ENCODE measurements at regions not wholly inside any gene's neighbourhood (a gene's known extent, or its start where the extent isn't known, plus 50 kb on each side); places are given as distances from the start of the nearest gene placed in this dataset.

DNA sequence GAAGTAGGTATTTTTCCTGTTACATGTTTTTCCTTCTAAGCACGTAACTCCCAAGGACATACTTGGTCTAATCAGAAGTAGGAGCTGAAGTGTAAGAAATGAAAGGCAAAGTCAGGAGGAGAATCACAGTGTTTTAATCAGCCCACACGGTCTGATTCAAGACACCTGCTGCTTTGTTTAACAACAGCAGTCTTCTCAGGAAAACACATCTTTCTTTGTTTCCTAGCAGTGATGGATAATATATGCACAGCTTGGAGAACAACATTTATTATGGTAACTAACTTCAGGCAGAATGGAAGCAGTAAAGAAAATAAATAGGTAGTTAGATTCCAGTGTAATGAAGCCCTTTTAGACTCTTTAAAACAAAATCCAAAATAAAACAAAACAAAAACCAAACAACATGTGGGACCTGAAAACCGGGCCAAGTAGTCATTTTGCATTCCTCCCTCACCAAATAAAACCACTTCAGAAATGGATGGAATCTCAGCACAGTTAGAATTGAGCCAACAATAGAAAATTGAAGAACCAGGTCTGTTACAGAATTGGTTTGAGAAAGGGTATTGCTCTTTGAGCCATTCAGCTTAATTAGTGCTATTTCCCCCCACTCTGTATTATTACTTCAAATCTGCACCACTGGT lies 61.1 kb upstream of the UGP2 start:
- DNase-seq (ENCODE audit: low spot score): peak; percentile 18

DNA sequence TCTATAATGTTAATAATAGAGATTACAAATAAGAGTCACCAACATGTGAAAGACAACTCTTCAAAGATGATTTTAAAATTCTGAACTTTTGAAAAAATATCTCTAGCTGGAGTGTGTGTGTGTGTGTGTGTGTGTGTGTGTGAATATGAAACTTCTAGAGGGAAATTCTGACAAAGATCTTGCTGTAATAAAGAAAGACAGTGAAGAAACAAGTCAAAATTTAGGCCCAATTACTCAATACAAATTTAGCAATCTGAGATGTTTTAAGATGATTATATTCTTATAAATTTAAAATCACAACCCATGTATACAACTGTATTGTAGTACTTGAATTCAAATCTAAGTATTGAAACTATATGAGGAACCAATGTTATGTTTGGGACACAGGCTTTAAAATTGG lies 57.2 kb upstream of the UGP2 start:
- DNase-seq (ENCODE audit: low spot score): no peak

DNA sequence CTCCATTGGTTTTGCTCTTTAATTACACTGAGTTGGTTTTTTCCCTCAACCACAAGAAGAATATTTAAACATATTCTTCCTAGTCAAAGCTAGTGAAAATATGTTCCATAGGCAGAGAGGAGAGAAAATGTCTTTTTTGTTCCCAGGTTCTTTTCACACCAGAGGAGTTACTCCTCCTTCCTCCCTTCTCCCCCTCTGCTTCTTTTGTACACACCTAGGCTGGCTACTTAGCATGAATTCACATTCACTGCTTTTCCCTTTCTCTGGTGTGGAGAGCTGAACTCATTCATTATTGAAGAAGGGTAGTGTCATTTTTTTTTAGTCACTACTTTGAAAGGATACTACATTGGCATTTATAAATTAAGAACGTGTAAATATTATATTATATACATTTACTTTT lies 56.6 kb upstream of the UGP2 start:
- no peak for DNase-seq (ENCODE audit: low spot score)

DNA sequence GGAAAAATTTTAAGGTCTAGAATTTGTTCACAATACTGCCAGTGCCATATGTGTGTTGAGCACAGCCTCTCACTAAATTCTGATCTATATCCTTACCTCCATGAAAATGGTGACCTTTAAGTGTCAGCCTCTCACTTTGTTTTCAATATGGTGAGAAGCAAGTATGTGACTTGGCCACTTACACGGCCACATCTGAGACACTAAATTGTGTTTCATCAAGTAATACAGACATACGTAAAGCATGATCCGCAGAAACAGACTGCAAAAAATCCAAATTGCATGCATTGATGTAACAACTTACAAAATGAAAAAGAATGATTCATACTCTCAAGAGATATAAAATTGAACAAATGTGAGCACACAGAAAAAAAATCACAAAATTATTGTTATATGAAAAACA lies 55.2 kb upstream of the UGP2 start:
- no peak for DNase-seq (ENCODE audit: low spot score)

DNA sequence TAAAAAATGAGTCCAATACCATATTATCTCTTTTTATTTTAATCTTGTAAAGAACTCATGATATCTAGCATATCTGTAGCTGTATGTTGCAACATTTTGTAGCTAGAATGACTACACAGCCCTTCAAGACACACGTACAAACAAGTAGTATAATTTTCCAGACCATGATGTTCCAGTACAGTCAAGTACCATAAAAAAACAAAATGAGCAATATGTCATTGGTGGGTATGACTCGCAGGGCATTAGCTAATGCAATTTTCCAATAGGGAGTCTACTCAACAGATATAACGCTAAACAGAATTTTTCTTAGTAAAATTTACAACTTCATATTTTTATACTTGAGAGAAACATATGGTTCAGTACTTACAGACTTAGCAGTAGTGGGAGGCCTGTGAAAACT lies 53.6 kb upstream of the UGP2 start:
- DNase-seq (ENCODE audit: low spot score): no peak

DNA sequence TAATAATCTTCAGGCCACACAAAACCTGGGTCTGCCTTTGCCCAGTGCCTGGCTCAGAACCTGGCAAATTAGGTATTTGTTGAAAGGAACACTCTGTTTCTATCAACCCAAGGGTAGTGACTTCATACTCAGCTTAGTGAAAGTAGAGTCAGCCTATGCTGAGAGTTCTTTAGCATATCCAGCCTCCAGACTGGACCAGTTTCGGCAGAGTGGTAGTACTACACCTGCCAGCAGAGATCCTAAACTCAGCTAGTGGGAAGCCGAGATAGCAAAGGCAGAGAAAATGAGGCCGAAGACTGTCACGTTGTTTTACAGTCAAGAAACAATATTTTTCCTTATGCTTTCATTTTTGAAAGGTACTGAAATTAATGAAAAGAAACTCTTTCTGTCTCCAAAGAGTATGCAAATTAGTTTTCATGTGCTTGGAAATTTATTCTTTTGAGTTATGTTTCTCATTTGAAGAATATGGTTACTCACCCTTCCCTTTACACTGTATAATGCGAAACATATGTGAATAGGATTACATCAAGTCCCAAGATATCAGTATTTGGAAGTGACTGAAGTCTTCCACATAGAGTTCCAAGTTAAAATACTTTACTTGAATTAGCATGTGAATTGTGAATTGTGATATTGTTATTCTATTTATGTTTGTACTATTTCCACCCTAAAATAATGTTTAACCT lies 52.2 kb upstream of the UGP2 start:
- DNase-seq (ENCODE audit: low spot score): no peak

DNA sequence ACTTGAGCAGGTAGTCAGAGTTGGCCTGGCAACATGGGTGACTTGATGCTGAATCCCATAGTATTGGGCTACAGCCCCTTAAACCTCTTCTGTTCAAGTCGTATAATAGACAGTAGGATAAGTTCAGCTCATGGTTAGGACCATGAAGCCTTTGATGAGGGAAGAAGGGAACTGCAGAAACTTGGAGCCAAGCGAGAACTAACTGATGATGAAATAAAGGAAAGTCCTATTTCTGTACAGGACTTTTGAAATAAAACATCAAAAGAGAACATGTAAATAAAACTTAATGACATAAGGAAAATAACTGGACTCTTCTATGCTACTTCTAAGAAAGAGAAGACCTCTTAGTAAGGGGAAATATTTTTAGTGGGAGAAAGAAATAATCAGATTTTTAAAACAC lies 51.2 kb upstream of the UGP2 start:
- no peak for DNase-seq (ENCODE audit: low spot score)

DNA sequence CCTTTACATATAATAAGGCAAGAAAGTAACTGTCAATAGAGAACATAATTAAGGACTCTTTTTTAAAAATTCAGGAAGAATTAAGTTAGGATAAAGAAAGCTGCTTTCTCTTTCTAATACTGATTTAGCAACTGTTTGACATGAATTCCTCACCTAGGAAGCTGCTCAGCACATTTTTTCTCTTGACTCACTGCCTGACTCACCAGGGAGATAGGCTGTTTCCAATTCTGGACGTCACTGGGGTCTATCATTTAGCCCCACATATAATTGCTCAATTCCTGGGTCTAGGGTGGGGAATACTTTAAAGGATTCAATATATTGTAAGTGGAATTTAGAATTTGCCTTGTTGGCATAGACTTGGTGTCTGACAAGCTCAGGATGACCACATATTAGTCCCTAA lies 50.8 kb upstream of the UGP2 start:
- DNase-seq (ENCODE audit: low spot score): no peak

DNA sequence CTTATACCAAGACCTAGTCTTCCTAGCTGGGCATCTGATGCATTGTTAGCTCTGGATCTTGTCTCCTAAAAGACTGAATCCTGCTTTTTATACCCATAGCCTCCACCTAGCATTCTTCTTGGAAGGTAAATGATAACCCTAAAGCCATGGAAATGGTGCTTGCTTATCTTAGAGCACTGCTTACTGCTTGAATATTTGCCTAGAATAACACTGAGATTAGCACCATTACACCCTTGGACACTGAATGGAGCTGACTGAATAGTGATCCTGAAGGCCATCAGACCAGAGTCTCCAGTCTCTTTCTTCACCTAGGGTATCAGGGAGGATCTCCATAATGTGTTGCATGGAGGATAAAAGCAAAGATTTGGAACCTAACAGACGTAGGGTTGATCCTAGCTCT lies 50.3 kb upstream of the UGP2 start:
- no peak for DNase-seq (ENCODE audit: low spot score)

Measured in Ammon's horn (tissue), 1 donor.